Stimulated activated naive CD8-positive, alpha-beta T cell treated with anti-CD3 and anti-CD28 coated beads, Interleukin-15, amount 100 ng/mL, for 72 hours (primary cell): ENCODE measurements at regions not wholly inside any gene's neighbourhood (a gene's known extent, or its start where the extent isn't known, plus 50 kb on each side); places are given as distances from the start of the nearest gene placed in this dataset.

ENCODE experiments used
- ATAC-seq: fragments of 150-1000 bp; cut with Tn5 transposase; 2 replicates; pipeline ENCODE4 v1.10.0; 2021; ENCODE audit warnings: mild to moderate bottlenecking, moderate library complexity
- DNase-seq, 2 donors: peaks; one replicate each; pipeline ENCODE4 v3.0.0; 2021 to 2022
- H3K27ac Mint-ChIP-seq, 2 donors: one replicate each; pipeline ENCODE4 v1.8.0; 2022; ENCODE audit warnings: mild to moderate bottlenecking in 2 of 2, mixed read lengths in 2 of 2, moderate library complexity in 2 of 2
- H3K27me3 Mint-ChIP-seq: one replicate; pipeline ENCODE4 v1.8.0; 2022; ENCODE audit warnings: mixed read lengths
- H3K4me1 Mint-ChIP-seq: one replicate; pipeline ENCODE4 v1.8.0; 2022; ENCODE audit warnings: mild to moderate bottlenecking, mixed read lengths
- H3K4me3 Mint-ChIP-seq, 2 donors: one replicate each; pipeline ENCODE4 v1.8.0; 2022; ENCODE audit warnings: mild to moderate bottlenecking in 2 of 2, mixed read lengths in 2 of 2, moderate library complexity in 1 of 2
- H3K9me3 Mint-ChIP-seq, 2 donors: one replicate each; pipeline ENCODE4 v1.8.0; 2022; ENCODE audit warnings: mixed read lengths in 2 of 2

GRCh38 chr17:13753771-13754170 is 152.0 kb upstream of the HS3ST3A1 start:
- no peak overlapping the region for H3K27ac Mint-ChIP-seq
- ATAC-seq (no peak), DNase-seq (no peak)
- H3K4me3 Mint-ChIP-seq = no peak overlapping the region
- no peaks in the 10 kb centered on the region for H3K4me1 Mint-ChIP-seq
- H3K9me3 Mint-ChIP-seq = no peaks in the 10 kb centered on the region
- H3K27me3 Mint-ChIP-seq = no peaks in the 10 kb centered on the region

GRCh38 chr17:13755851-13756250 is 154.1 kb upstream of the HS3ST3A1 start:
- DNase-seq (no peak), ATAC-seq (no peak)
- Mint-ChIP-seq H3K4me3 (no peak overlapping the region), H3K27ac (no peak overlapping the region), H3K27me3 (no peaks in the 10 kb centered on the region), H3K9me3 (no peaks in the 10 kb centered on the region), H3K4me1 (no peaks in the 10 kb centered on the region)

GRCh38 chr17:13756763-13757162 is 155.0 kb upstream of the HS3ST3A1 start:
- no peak overlapping the region for H3K4me3 Mint-ChIP-seq
- no peak for DNase-seq
- H3K9me3 Mint-ChIP-seq = no peaks in the 10 kb centered on the region
- no peak for ATAC-seq
- no peaks in the 10 kb centered on the region for H3K4me1 Mint-ChIP-seq
- no peak overlapping the region for H3K27ac Mint-ChIP-seq
- H3K27me3 Mint-ChIP-seq = no peaks in the 10 kb centered on the region

- no peak for DNase-seq
- Mint-ChIP-seq H3K4me1 (no peaks in the 10 kb centered on the region), H3K4me3 (no peak overlapping the region), H3K27ac (peak overlapping the region in 1 of 2 donors; percentile 4), H3K9me3 (no peaks in the 10 kb centered on the region), H3K27me3 (no peaks in the 10 kb centered on the region)
- ATAC-seq = no peak
Measured at GRCh38 chr17:13757871-13758270, 156.1 kb upstream of the HS3ST3A1 start.

GRCh38 chr17:13759518-13760335 is 158.0 kb upstream of the HS3ST3A1 start:
- ATAC-seq (no peak), DNase-seq (no peak)
- Mint-ChIP-seq H3K27me3 (peaks cover 7% of the 10 kb centered on the region), H3K9me3 (no peaks in the 10 kb centered on the region), H3K4me3 (no peak overlapping the region), H3K27ac (no peak overlapping the region), H3K4me1 (no peaks in the 10 kb centered on the region)

- Mint-ChIP-seq H3K4me1 (no peaks in the 10 kb centered on the region), H3K27ac (no peak overlapping the region), H3K27me3 (peaks cover 14% of the 10 kb centered on the region), H3K4me3 (no peak overlapping the region), H3K9me3 (peaks cover 0 to under 1% of the 10 kb centered on the region in 2 donors)
- ATAC-seq (no peak), DNase-seq (no peak)
Measured at GRCh38 chr17:13761038-13761603, 159.4 kb upstream of the HS3ST3A1 start.

- DNase-seq (no peak), ATAC-seq (no peak)
- peaks cover 35% of the 10 kb centered on the region for H3K27me3 Mint-ChIP-seq
- H3K27ac Mint-ChIP-seq = no peak overlapping the region
- no peaks in the 10 kb centered on the region for H3K4me1 Mint-ChIP-seq
- H3K4me3 Mint-ChIP-seq = no peak overlapping the region
- peaks cover 13 to 38% of the 10 kb centered on the region in 2 donors for H3K9me3 Mint-ChIP-seq
Measured at GRCh38 chr17:13765701-13766100, 164.0 kb upstream of the HS3ST3A1 start.

GRCh38 chr17:13770702-13771101 is 169.0 kb upstream of the HS3ST3A1 start:
- Mint-ChIP-seq H3K27ac (no peak overlapping the region), H3K4me3 (no peak overlapping the region), H3K4me1 (no peaks in the 10 kb centered on the region), H3K27me3 (peaks cover 26% of the 10 kb centered on the region), H3K9me3 (peaks cover 14 to 62% of the 10 kb centered on the region in 2 donors)
- no peak for DNase-seq
- no peak for ATAC-seq

- Mint-ChIP-seq H3K4me1 (no peaks in the 10 kb centered on the region), H3K27ac (no peak overlapping the region), H3K9me3 (peaks cover 9 to 27% of the 10 kb centered on the region in 2 donors), H3K27me3 (no peaks in the 10 kb centered on the region), H3K4me3 (no peak overlapping the region)
- DNase-seq (no peak), ATAC-seq (no peak)
Measured at GRCh38 chr17:13775450-13775849, 173.7 kb upstream of the HS3ST3A1 start.

- ATAC-seq (no peak), DNase-seq (no peak)
- H3K9me3 Mint-ChIP-seq = peaks cover 9 to 27% of the 10 kb centered on the region in 2 donors
- no peak overlapping the region for H3K4me3 Mint-ChIP-seq
- no peak overlapping the region for H3K27ac Mint-ChIP-seq
- H3K27me3 Mint-ChIP-seq = no peaks in the 10 kb centered on the region
- H3K4me1 Mint-ChIP-seq = no peaks in the 10 kb centered on the region
Measured at GRCh38 chr17:13776027-13776551, 174.4 kb upstream of the HS3ST3A1 start.

GRCh38 chr17:13777003-13777402 is 175.3 kb upstream of the HS3ST3A1 start:
- ATAC-seq (no peak), DNase-seq (no peak)
- Mint-ChIP-seq H3K27ac (peak overlapping the region in 1 of 2 donors; percentile 69), H3K4me1 (no peaks in the 10 kb centered on the region), H3K4me3 (no peak overlapping the region), H3K9me3 (peaks cover 14 to 25% of the 10 kb centered on the region in 2 donors), H3K27me3 (no peaks in the 10 kb centered on the region)

GRCh38 chr17:13784434-13785095 is 182.8 kb upstream of the HS3ST3A1 start:
- Mint-ChIP-seq H3K27me3 (no peaks in the 10 kb centered on the region), H3K4me1 (no peaks in the 10 kb centered on the region), H3K27ac (no peak overlapping the region), H3K4me3 (no peak overlapping the region), H3K9me3 (peaks cover 7 to 12% of the 10 kb centered on the region in 2 donors)
- ATAC-seq (no peak), DNase-seq (no peak)

- DNase-seq (no peak), ATAC-seq (no peak)
- H3K4me1 Mint-ChIP-seq = no peaks in the 10 kb centered on the region
- no peak overlapping the region for H3K4me3 Mint-ChIP-seq
- peaks cover 1 to 8% of the 10 kb centered on the region in 2 donors for H3K9me3 Mint-ChIP-seq
- H3K27me3 Mint-ChIP-seq = no peaks in the 10 kb centered on the region
- no peak overlapping the region for H3K27ac Mint-ChIP-seq
Measured at GRCh38 chr17:13785981-13786598, 184.4 kb upstream of the HS3ST3A1 start.

GRCh38 chr17:13787636-13788035 is 185.9 kb upstream of the HS3ST3A1 start:
- ATAC-seq (no peak), DNase-seq (no peak)
- Mint-ChIP-seq H3K27me3 (no peaks in the 10 kb centered on the region), H3K9me3 (peaks cover 0 to 4% of the 10 kb centered on the region in 2 donors), H3K27ac (no peak overlapping the region), H3K4me3 (no peak overlapping the region), H3K4me1 (no peaks in the 10 kb centered on the region)

GRCh38 chr17:13788385-13788784 is 186.7 kb upstream of the HS3ST3A1 start:
- ATAC-seq = no peak
- Mint-ChIP-seq H3K27me3 (no peaks in the 10 kb centered on the region), H3K4me1 (no peaks in the 10 kb centered on the region), H3K9me3 (peaks cover 0 to 4% of the 10 kb centered on the region in 2 donors), H3K27ac (no peak overlapping the region), H3K4me3 (no peak overlapping the region)
- DNase-seq = no peak
